ENCODE measurements at regions not wholly inside any gene's neighbourhood (a gene's known extent, or its start where the extent isn't known, plus 50 kb on each side); places are given as distances from the start of the nearest gene placed in this dataset.

DNA sequence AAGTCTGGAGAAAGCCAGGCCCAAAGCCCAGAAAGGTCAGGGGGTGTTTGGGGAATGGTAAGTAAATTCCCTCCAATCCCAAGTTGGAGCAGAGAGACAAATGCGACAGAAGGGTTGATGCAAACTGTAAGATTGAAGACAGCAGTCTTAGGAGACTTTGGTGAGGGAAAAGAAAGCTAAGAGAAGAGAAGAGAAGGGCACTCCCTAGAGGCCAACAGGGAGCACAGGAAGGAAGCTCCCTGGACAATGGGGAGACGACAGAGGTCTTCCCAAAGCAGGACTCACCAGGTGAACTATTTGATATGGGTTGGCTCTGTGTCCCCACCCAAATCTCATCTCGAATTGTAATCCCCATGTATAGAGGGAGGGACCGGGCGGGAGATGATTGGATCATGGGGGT, 151.5 kb downstream of the KIF20B start:
- TF ChIP-seq, protein P1, sequence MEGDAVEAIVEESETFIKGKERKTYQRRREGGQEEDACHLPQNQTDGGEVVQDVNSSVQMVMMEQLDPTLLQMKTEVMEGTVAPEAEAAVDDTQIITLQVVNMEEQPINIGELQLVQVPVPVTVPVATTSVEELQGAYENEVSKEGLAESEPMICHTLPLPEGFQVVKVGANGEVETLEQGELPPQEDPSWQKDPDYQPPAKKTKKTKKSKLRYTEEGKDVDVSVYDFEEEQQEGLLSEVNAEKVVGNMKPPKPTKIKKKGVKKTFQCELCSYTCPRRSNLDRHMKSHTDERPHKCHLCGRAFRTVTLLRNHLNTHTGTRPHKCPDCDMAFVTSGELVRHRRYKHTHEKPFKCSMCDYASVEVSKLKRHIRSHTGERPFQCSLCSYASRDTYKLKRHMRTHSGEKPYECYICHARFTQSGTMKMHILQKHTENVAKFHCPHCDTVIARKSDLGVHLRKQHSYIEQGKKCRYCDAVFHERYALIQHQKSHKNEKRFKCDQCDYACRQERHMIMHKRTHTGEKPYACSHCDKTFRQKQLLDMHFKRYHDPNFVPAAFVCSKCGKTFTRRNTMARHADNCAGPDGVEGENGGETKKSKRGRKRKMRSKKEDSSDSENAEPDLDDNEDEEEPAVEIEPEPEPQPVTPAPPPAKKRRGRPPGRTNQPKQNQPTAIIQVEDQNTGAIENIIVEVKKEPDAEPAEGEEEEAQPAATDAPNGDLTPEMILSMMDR (IDR thresholded peaks at IDR 0.05; ENCODE audit: low read depth, low read length, missing input control), result no peak
- TF ChIP-seq, protein P2, sequence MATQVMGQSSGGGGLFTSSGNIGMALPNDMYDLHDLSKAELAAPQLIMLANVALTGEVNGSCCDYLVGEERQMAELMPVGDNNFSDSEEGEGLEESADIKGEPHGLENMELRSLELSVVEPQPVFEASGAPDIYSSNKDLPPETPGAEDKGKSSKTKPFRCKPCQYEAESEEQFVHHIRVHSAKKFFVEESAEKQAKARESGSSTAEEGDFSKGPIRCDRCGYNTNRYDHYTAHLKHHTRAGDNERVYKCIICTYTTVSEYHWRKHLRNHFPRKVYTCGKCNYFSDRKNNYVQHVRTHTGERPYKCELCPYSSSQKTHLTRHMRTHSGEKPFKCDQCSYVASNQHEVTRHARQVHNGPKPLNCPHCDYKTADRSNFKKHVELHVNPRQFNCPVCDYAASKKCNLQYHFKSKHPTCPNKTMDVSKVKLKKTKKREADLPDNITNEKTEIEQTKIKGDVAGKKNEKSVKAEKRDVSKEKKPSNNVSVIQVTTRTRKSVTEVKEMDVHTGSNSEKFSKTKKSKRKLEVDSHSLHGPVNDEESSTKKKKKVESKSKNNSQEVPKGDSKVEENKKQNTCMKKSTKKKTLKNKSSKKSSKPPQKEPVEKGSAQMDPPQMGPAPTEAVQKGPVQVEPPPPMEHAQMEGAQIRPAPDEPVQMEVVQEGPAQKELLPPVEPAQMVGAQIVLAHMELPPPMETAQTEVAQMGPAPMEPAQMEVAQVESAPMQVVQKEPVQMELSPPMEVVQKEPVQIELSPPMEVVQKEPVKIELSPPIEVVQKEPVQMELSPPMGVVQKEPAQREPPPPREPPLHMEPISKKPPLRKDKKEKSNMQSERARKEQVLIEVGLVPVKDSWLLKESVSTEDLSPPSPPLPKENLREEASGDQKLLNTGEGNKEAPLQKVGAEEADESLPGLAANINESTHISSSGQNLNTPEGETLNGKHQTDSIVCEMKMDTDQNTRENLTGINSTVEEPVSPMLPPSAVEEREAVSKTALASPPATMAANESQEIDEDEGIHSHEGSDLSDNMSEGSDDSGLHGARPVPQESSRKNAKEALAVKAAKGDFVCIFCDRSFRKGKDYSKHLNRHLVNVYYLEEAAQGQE (IDR thresholded peaks at IDR 0.05), result no peak
- no peak for TF ChIP-seq EGR1 (IDR thresholded peaks at IDR 0.05; ENCODE audit: low read depth in 2 of 2)
- no peak for TF ChIP-seq SP1 (IDR thresholded peaks at IDR 0.05)
- TF ChIP-seq, protein P3, sequence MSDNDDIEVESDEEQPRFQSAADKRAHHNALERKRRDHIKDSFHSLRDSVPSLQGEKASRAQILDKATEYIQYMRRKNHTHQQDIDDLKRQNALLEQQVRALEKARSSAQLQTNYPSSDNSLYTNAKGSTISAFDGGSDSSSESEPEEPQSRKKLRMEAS (IDR thresholded peaks at IDR 0.05), result no peak
- TF ChIP-seq HNF4G (IDR thresholded peaks at IDR 0.05), result no peak
- TF ChIP-seq NR2F2 (IDR thresholded peaks at IDR 0.05), result no peak
- no peak for TF ChIP-seq YY1 (IDR thresholded peaks at IDR 0.05)
- TF ChIP-seq GABPA (IDR thresholded peaks at IDR 0.05 in 1 of 2, conservative IDR thresholded peaks at IDR 0.05 in 1 of 2), result no peak
